SW480 (cell line): ENCODE measurements at regions not wholly inside any gene's neighbourhood (a gene's known extent, or its start where the extent isn't known, plus 50 kb on each side); places are given as distances from the start of the nearest gene placed in this dataset.
"Not testable (repeated sequence)": the region's sequence is repeated elsewhere in the genome, so short reads cannot be mapped to it uniquely, and the experiment has no call there.

Source experiments
- DNase-seq: peaks from one replicate; pipeline ENCODE4 v3.0.0-alpha.2; 2016; ENCODE audit warnings: low spot score

GRCh38 chr6:147441751-147442150 is 66.7 kb upstream of the SAMD5 start:
- DNase-seq = no peak

GRCh38 chr6:147447835-147448611 is 60.5 kb upstream of the SAMD5 start:
- DNase-seq = peak; percentile 76

GRCh38 chr6:147448775-147449174 is 59.7 kb upstream of the SAMD5 start:
- no peak for DNase-seq

- no peak for DNase-seq
Observed at GRCh38 chr6:147449405-147450161, 58.9 kb upstream of the SAMD5 start.

- no peak for DNase-seq
Observed at GRCh38 chr6:147453361-147453760, 55.1 kb upstream of the SAMD5 start.

- DNase-seq = not testable (repeated sequence)
Observed at GRCh38 chr6:147454862-147455261, 53.6 kb upstream of the SAMD5 start.
